SH-SY5Y (cell line): ENCODE measurements at regions not wholly inside any gene's neighbourhood (a gene's known extent, or its start where the extent isn't known, plus 50 kb on each side); places are given as distances from the start of the nearest gene placed in this dataset.

ENCODE experiments used
- GATA2 ChIP-seq: IDR thresholded peaks from 2 replicates; pipeline ENCODE4 v1.6.1; 2011; ENCODE audit warnings: mild to moderate bottlenecking, low read depth, low read length
- GATA3 ChIP-seq: IDR thresholded peaks from 2 replicates; pipeline ENCODE4 v1.6.1; 2011; ENCODE audit warnings: low read depth, mild to moderate bottlenecking, low read length, moderate library complexity

- no peak for TF ChIP-seq GATA2
- TF ChIP-seq GATA3 = no peak
Measured at GRCh38 chrX:39875834-39876628, 221.7 kb downstream of the BCOR start.
